Spleen (tissue), 7 donors: ENCODE measurements at regions not wholly inside any gene's neighbourhood (a gene's known extent, or its start where the extent isn't known, plus 50 kb on each side); places are given as distances from the start of the nearest gene placed in this dataset.

Source experiments
- POLR2AphosphoS5 ChIP-seq, 3 donors: sonication (generic); formaldehyde crosslinking; IDR thresholded peaks; one replicate each; pipeline ENCODE4 v1.5.1; 2017; ENCODE audit warnings: antibody characterized with exemption in 3 of 3
- TF ChIP-seq, protein P1 (sequence below), 11 experiments: fragments of 200-600 bp in 7 of 11; fragments of 450-650 bp in 4 of 11; sonication (generic) in 4 of 11; IDR thresholded peaks in 8 of 11; conservative IDR thresholded peaks in 3 of 11; 1 replicate in 7 of 11; 2 replicates in 4 of 11; pipeline versions ENCODE4 v1.4.0 to v1.8.0; 2016 to 2021; ENCODE audit warnings: antibody characterized with exemption in 11 of 11, inconsistent platforms in 4 of 11, mild to moderate bottlenecking in 1 of 11
- donor health status: DM: no; HTN: no; CAD: no; lungs with moderate emphysema.
- donor health status: DM: no; HTN: no; CAD: no.
- donor health status: DM: no; HTN: no; CAD: no.

DNA sequence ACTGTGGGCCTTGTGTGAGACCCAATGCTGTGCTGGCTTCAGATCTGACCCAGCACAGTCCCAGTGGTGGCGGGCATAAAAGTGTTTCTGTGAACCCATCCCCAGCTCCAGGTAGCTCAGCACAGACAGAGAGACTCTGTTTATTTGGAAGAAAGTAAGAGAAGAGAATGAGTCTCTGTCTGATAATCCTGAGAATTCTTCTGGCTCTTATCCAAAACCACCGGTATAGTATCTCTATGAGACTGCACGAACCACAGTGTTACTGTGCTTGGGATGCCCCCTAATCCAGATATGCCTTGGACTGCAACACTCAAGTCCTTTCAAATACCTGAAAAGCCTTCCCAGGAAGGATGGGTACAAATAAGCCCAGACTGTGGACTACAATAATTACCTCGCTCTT, 1660.8 kb upstream of the ACO1 start:
- TF ChIP-seq POLR2AphosphoS5 (IDR thresholded peaks at IDR 0.05) = no peak
- TF ChIP-seq, protein P1, sequence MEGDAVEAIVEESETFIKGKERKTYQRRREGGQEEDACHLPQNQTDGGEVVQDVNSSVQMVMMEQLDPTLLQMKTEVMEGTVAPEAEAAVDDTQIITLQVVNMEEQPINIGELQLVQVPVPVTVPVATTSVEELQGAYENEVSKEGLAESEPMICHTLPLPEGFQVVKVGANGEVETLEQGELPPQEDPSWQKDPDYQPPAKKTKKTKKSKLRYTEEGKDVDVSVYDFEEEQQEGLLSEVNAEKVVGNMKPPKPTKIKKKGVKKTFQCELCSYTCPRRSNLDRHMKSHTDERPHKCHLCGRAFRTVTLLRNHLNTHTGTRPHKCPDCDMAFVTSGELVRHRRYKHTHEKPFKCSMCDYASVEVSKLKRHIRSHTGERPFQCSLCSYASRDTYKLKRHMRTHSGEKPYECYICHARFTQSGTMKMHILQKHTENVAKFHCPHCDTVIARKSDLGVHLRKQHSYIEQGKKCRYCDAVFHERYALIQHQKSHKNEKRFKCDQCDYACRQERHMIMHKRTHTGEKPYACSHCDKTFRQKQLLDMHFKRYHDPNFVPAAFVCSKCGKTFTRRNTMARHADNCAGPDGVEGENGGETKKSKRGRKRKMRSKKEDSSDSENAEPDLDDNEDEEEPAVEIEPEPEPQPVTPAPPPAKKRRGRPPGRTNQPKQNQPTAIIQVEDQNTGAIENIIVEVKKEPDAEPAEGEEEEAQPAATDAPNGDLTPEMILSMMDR (IDR thresholded peaks at IDR 0.05 in 8 of 11, conservative IDR thresholded peaks at IDR 0.05 in 3 of 11) = no peak
